Activated CD4-positive, alpha-beta T cell treated with anti-CD3 and anti-CD28 coated beads, Interleukin-2, amount 50 U/mL, for 48 hours (primary cell): ENCODE measurements at regions not wholly inside any gene's neighbourhood (a gene's known extent, or its start where the extent isn't known, plus 50 kb on each side); places are given as distances from the start of the nearest gene placed in this dataset.
"Not testable (repeated sequence)": the region's sequence is repeated elsewhere in the genome, so short reads cannot be mapped to it uniquely, and the experiment has no call there.

Experiments
- DNase-seq, 2 experiments: peaks; one replicate each; pipeline ENCODE4 v3.0.0-alpha.2; 2020

DNA sequence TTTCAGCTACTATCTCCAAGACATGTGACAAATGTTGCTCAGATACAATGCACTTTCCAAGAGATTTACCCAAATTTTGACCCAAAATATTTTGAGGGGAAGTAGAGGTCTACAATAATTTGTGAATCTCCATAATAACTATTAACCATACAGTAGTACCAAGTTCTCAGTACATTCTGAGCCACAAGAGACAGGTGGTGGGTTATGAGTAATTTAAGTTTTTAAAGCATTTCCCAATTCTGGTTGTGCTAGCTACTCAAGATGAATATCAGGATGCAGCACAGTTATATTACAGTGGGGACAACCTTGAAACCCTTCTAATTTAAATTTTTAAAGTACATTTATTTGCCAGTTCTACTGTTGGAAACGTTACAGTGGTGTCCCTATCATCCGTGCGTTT lies 92.2 kb upstream of the MITF start:
- DNase-seq: no peak

DNA sequence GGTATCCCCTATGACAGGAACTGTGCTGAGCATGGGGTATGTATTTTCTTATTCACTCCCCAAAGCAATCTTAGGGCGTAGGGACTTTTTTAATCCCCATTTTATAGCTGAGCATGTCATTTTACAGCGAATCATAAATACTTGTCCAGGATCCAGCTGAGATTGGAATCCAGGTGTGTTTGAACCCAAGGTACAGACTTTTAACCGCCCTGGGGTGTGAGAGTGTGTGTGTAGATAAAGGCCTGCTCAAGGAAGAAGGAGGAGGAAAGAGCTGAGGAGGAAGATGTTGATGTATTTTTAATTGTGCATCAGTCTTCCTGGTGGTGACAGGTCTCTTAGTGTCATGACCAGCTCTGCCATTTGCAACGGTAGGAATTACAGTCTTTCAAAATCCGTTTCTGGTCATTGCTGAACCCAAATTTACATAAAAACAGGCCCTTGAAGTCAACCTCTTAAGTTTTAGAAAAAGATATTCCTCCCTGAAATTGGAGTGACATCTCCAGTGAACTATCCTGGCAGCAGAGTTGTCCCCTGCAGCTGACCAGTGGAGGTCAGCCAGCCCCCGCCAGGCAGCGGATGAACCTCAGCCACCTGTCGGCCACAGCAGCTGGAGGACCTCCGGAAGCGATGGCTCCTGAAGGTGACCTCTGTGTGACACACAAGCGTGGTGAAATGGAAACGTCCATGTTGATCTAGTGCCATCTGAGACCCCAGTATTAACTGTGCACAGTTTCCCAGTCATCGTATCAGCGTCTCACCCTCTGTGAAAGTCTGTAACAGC lies 92.8 kb upstream of the MITF start:
- DNase-seq: no peak

DNA sequence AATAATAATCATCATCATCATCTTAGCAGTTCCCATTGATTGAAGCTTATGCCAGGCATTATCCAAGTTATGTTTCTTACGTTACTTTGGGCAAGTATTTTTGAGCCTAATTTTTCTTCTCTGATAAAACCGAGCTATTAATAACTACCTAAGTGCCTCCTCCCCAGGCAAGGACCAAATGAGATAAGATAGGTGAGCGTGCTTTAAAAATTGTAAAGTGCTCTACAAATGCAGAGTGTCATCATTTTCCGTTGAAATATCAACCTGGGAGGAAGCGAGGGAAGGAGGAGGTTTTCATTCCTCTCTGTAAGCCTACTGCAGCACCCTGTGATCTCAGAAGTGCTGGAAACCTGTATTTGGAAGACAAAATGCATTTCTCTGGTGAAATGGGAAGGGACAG lies 96.7 kb upstream of the MITF start:
- no peak for DNase-seq

DNA sequence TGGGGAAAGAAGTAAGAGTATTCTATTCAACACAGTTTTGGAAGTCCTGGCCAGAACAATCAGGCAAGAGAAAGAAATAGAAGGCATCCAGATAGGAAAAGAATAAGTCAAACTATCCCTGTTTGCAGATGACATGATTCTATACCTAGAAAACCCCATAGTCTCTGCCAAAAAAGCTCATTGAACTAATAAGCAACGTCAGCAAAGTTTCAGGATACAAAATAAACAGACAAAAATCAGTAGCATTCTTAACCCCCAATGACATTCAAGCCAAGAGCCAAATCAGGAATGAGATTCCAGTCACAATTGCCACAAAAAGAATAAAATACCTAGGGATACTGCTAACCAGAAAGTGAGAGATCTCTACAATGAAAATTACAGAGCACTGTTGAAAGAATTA lies 99.4 kb upstream of the MITF start:
- no peak for DNase-seq

DNA sequence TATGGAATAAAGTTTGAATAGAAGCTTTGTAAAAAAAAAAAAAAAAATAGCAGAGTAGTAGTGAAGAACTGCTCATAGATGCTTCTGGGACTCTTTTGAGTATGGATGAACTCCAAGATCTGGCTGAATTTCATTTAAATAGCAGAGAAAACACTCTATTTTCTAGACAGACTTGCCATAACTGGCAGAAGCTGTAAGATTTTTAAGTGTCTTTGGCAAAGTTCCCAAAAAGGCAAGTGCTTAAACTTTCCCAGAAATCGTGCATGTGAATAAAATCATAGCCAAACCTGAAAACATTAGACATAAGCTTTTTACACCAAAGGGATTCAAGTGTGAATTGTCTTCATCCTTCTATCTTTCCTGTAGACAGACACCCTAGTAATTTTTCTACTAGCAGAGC lies 110.3 kb upstream of the MITF start:
- DNase-seq: no peak

DNA sequence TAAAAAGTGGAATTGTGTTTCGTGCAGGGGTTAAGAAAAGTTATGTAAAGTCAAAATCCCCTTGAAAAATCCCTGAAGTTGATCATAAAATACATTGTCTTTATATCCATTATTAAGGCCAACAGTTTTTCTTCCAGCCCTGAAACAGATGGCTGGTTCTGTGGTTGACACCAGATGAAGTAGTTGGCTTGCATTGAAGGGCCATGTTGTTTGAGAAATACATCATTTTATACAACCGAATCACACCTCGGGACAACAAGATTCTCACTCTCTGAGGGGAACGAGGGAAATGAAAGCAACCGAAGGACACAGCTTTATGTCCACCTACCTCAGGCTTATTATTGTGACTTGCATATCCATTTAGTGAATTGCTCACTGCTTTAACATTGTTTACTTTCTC lies 126.0 kb upstream of the MITF start:
- DNase-seq: no peak

DNA sequence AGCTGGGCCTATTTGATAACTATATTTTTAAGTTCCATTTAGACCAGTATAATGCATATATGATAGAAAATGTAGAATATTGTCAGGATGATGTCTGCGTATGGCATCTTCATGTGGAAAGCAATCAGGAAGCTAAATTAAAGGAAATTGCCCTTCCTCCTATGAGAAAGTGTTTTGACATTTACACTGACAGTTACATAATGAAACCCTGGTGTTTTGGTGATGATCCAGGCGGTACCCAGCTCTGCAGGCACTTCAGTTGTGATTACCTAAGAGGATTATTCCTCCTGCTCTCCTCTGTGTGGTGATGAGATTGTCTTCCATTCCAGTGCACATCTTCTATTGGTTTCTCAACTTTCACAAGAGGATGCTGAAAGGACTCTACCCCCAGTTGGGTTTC lies 126.5 kb upstream of the MITF start:
- no peak for DNase-seq

DNA sequence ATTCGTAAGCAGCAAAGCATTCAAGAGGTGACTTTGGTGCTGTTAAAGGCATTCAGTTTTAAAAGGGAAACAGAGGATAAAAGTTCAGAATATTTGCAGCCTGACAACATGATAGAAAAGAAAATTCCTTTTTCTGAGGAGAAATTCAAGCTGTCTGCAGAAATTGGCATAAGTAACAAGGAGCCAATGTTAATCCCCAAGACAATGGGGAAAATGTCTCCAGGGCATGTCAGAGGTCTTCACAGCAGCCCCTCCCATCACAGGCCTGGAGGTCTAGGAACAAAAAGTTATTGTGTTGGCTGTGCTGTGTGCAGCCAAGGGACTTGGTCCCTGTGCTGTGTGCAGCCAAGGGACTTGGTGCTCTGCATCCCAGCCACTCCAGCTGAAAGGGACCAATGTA lies 129.7 kb upstream of the MITF start:
- not testable (repeated sequence) for DNase-seq

DNA sequence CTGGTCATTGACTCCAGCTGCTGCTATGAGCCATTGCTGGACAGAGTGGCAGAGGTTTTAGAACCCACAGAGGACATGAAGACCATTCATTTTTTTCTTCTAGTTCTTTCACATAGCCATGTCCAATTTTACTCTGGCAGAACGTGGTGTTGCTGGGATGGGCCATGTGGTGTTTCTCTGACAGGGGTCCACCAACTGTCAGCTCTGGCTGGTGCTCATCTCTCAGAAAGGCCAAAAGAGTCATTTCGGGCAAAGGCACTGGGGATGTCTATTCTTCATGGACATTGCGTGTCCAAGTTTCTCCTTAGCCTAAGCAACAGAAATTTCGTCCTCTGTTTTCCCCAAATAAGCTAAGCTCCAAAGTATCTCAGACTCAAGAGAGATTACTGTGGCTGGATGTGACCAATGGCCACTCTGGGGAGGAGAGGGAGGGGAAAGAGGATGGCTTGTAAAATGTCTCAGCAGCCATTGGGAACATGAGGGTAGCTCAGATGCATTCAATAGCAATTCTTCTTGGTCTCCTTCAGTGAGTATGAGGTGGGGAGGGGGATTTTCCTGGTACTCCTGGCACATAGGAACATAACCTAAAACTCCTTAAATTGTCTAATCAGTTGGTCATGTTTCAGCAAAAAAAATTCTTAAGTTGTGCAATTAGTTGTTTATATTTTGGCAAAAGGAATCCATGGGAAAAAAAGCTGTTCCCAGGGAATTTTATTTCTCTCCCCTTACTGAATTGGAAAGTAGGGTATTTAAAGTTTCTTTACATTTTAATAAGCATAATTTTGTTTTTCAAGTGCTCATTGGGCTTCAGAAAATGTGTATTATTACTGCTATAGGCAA lies 131.6 kb upstream of the MITF start:
- DNase-seq: no peak

DNA sequence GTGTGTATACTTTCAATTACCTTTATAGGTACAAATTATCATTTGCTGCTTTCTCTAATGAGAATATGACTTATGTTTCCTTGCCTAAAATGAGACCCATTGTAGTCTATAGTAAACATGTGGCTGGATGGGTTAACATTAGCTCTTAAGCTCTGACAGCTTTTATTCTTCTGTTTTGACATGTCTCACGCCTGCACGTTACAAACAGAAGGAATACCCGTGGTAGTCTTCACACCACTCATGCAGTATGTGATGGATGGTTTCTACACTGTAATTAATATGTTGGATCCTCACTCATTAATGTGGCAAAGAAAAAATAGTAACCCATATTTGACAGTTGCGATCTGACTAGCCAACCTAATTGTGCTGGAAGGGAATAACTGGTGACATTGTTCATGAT lies 133.4 kb upstream of the MITF start:
- DNase-seq: no peak

DNA sequence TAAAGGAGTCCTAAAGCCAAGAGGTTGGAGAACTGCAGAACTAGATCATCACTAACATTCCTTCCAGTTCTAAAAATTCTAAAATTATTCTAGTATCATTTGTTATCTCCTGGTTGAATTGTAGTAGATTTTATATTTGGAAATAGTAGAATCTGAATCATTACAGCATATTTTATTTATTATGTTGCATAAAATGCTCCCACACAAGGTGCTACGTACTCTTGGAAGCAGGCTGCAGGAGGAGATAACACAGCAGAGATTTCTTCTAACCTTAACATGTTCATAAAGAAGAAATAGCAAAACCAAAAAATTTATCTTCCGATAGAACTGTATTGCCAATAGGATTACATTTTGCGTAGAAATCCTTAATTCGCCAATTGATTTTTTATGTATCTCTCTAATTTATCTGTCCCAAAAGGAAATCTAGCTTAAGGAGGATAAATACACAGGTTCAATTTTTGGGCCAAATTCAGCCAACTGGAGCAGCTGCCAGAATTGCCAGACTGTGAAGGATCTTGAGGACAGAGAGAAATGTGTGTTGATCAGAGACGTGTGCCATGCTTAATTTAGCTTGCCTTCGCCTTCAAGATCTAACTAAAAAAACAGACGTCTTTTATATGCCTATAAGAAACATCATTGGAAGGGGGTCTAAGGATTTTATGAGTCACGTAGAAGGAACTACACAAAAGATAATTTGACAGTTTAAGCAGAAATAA lies 134.4 kb upstream of the MITF start:
- no peak for DNase-seq

DNA sequence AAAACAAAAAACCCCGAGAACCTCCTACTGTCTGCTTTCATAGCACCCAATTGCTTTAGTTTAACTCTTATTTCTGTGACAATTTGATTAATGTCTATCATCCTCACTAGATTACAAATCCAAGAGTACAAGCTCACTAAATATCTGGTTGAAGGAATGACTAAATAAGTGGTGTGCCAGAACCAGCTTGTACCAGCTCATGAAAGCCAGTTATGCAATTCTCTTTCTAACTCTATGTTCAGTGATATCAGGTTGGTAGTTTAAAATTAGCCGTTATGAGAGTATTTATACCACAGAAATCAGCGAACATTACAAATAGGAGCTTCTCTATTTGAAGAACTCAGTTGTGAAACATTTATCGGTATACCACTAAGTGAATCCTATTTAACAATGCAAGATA lies 137.2 kb upstream of the MITF start:
- no peak for DNase-seq

DNA sequence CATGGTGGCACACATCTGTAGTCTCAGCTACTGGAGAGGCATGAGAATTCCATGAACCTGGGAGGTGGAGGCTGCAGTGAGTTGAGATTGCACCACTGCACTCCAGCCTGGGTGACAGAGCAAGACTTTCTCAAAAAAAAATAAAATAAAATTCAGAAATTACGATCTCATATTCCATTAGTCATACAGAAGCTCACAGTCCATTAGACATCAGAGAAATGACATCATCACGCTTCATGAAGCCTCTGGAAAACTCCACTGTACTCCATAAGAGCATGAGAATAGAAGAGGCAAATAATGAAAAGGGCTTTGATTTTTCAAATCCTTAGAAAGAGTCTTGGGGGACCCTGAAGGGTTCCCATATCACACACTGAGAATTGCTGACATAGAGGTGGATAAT lies 145.0 kb upstream of the MITF start:
- DNase-seq: no peak

DNA sequence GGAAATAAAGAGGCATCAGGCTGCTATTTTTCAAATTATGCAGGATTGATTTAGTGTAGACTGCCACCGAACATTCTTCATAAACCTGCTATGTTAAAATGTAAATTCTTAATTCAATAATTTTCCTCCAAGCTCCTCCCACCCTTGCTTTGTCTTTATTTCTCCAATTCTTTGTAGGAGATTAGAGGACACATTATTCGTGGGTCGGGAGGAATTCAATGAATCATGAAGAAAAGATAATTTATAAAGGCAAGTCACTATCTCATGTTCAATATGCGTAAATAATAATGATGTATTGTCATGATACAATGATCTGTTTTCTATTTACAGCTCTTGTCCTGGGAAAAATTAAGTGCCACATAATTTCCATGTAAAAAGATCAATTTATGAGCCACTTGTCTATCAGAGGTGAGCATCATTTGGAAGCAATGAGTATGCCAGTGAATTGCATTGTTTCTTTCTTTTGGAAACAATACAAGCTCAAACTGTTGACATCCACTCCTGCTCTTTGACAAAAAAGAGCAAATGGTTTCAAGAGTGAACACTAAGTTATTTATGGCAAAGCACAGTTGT lies 148.0 kb upstream of the MITF start:
- no peak for DNase-seq

DNA sequence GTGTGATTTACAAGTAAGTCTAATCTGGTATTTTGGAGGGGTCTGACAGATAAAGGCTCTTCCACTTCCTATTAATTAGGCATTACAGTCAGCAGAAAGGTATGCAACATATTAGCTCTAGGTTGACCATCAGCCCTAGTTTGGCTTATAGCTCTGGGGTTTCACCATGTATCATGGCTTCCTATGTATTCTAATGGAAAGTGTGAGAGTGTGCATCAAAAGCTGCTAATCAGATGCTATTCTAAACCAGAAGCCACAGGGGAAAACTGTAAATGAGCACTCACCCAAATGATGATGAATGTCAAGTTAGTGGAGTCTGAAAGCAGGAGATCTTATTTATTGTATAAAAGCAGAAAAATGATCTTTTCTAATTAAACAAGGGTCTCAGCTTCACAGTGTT lies 149.2 kb upstream of the MITF start:
- no peak for DNase-seq

DNA sequence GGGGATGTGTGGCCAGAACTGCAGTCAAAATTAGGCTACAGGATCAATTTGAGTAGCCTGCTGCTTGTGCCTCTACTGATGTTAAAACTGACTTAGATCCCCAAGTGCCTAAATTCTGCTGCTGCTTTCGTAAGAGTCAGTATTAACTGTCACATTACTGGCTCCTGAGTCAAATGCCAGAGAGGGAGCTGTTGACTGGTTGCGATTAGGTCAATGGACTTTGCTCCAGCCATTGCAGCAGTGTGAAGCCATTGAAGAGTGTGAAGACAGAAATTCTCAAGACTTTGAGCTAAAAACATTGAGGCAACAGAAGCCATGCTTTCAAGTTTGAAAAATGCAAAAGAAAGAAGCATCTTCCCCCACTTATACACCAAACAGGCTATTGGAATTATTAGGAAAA lies 151.1 kb upstream of the MITF start:
- DNase-seq: no peak

DNA sequence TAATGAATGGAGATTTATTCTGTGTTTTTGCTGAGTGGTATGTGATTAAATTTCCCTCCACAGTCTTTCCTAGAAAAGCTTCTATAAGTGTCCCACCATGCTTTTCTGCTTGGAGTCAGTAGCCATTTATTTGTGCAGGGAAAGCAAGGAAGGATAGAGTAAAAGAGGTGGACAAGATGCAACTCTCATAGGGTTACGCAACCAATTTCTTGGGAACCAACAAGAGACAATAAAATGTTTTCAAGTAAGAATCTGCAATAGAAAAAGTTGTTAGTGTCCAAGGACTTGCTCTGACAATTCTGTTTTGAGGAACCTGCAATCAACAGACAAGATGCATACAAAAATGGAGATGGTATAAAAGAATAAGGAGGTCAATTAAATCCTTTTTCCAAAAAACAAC lies 153.8 kb upstream of the MITF start:
- DNase-seq: no peak

DNA sequence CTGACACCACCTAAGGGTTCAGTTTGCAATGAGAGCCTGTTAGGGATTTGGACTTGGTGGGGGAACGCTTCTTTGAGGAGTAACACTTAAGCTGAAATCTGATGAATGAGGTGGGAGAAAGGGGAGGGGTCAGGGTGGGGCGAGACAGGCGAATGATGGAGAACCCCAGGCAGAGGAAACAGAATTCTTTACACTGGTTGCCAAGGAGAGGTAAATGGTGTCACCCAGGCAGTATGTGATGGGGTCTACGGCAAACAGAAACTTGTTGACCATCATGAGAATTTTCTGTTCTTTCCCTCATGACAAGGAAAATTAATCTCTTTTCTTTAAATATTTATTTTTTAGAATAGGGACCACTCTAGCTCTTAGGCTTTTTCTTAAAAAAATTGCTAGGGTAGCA lies 157.2 kb upstream of the MITF start:
- no peak for DNase-seq

DNA sequence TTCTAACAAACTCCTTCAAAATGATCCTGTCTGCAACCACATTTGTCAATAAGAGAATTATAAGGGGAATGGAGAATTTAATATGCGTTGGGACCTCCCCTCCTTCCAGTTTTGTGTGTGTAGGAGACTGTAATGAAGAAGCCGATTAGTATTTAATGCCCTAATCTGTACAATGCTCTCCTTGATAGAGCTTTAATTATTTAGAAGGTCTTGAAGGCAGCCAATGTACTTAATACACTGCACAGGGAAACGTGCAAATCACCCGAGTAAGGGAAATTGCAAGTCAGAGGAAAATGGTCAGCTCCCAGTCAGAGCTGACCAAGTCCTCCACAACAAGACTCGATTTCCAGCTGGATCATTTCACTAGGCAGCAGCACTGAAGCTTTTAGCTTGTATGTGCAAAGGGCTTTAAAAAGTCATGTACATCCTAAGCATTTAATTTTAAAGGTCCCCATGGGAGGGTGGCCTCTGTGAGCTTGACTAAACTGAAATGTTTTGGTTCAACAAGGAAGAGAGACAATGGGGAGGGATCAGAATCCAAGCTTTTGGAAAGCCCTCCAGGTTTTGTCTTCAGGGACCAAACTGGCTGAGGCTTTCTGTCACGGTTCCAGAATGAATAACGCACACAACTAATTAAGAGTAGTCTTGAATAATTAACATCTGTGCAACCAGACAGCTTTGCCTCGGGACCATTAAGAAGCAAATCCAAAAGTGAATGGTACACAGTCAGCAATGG lies 159.8 kb upstream of the MITF start:
- DNase-seq: no peak

DNA sequence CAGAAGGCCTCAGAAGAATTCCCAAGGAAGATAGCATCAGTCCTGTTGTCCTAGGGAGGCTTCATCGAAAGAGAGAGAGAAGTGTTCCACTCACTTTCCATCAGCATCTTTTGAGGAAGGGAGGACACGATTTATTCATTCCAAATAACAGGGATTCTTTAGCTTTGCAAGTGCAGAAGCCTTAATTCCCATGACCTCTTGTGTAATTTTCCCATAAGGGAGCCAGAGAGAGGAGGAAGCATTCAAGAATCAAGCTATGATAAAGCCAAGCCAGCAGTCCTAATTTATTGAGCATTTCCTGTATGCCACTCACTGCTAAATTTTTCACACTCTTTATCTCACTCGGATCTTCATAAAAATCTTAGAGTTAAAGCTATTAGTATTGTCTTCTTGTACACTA lies 169.7 kb upstream of the MITF start:
- DNase-seq: no peak

DNA sequence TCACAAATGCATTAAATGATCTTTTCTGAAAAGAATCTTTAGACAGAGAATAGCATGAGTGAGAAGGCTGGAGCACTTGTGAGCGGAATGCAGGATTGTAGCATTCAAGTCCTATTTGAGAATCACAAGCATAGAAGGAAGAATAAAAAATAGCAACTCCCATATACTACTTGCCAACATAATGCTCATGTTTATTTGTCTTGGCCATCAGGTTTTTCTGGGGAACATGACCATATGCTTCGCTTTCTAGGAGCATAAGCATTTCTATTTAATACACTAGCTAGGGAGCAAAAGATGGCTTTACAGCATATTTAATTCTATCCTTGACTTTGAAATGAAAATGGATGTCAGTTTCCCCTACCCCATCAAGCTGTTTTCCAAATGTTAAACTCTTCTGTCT lies 170.3 kb upstream of the MITF start:
- DNase-seq: no peak

DNA sequence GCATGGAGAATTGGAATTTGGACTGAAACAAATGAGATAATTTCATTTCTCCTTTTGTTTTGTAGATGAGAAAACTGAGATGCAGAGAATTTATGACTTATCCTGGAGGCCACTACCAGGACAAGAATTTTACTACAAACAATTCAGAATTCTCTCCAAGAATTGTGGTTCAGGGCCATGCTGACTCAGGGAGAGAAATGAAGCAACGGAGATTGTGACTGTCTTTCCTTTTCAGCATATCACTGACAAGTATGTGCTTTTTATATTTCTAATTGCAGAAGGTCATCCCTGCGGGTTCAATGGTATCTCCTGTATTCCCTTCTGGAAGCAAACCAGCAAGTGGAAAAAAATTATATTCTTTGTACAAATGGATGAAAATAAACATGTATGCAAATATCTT lies 170.8 kb upstream of the MITF start:
- DNase-seq: no peak

DNA sequence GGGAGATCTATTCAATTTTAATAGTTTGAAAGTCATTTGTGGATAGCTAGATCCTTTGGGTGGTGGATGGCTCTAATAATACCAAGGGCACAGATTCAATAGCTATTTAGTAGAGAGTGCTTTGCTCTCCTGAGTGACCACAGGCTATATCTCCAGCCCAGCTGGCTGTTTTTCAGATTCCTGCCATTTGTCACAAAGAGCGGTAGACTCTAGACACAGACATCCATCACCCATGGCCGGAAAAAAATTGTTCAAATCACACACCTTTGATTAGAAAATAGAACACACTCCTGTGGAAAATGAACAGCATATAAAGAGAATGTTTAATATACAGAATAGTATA lies 171.6 kb upstream of the MITF start:
- no peak for DNase-seq
